ENCODE measurements at regions not wholly inside any gene's neighbourhood (a gene's known extent, or its start where the extent isn't known, plus 50 kb on each side); places are given as distances from the start of the nearest gene placed in this dataset.

- no peak overlapping the region for H3K4me3 ChIP-seq
- ATAC-seq, result no peak
- no peak overlapping the region for H3K9ac ChIP-seq (ENCODE audit: insufficient read depth in 1 of 2, low read depth in 2 of 2, low read length in 2 of 2)
- intact Hi-C loops (cut with micrococcal nuclease) (no loop called here), in situ Hi-C loops (cut with MboI) (no loop called here)
- BruUV-seq (replicated peaks), result no TSS peak
- H3K4me1 ChIP-seq (replicated peaks in 1 of 2; ENCODE audit: control insufficient read depth in 2 of 2, insufficient read depth in 2 of 2, low read length in 2 of 2), result no peaks in the 10 kb centered on the region
- H3K9me1 ChIP-seq (ENCODE audit: control insufficient read depth, insufficient read depth, low read length), result no peaks in the 10 kb centered on the region
- no peak overlapping the region for H2AFZ ChIP-seq (ENCODE audit: low read depth, low read length)
- CTCF ChIA-PET (ENCODE audit: low intra/inter-chr PET ratio), result no interaction called here
- no peaks in the 10 kb centered on the region for H3K9me3 ChIP-seq (replicated peaks; ENCODE audit: control insufficient read depth, insufficient read depth, low read depth, low read length)
- H3K27me3 ChIP-seq (ENCODE audit: control insufficient read depth in 2 of 2, insufficient read depth in 2 of 2, low read length in 2 of 2), result no peaks in the 10 kb centered on the region
- no peak for DNase-seq (ENCODE audit: extremely low read depth in 1 of 4, low spot score in 3 of 4)
- H3K4me2 ChIP-seq (ENCODE audit: insufficient read depth, low read length), result no peak overlapping the region
- H3K36me3 ChIP-seq (ENCODE audit: control insufficient read depth, insufficient read depth, low read length), result no peaks in the 10 kb centered on the region
- POLR2A ChIA-PET, result no interaction called here
- TF ChIP-seq GTF3C2 (IDR thresholded peaks at IDR 0.05; ENCODE audit: borderline replicate concordance, extremely low read depth, insufficient read length) (no peak), ZNF277 (CRISPR knock-in tag; IDR thresholded peaks at IDR 0.05; ENCODE audit: borderline replicate concordance) (no peak), SP2 (IDR thresholded peaks at IDR 0.05; ENCODE audit: extremely low read depth, low read depth, low read length, poor library complexity, severe bottlenecking) (no peak), SRSF3 (IDR thresholded peaks at IDR 0.05; ENCODE audit: insufficient read depth, low read length) (no peak), HDAC2 (IDR thresholded peaks at IDR 0.05) (no peak), FOXK1 (CRISPR knock-in tag; IDR thresholded peaks at IDR 0.05; ENCODE audit: borderline replicate concordance) (no peak), PTRF (tag; IDR thresholded peaks at IDR 0.05) (no peak), HLTF (IDR thresholded peaks at IDR 0.05) (no peak)
- TF ChIP-seq, protein P1, sequence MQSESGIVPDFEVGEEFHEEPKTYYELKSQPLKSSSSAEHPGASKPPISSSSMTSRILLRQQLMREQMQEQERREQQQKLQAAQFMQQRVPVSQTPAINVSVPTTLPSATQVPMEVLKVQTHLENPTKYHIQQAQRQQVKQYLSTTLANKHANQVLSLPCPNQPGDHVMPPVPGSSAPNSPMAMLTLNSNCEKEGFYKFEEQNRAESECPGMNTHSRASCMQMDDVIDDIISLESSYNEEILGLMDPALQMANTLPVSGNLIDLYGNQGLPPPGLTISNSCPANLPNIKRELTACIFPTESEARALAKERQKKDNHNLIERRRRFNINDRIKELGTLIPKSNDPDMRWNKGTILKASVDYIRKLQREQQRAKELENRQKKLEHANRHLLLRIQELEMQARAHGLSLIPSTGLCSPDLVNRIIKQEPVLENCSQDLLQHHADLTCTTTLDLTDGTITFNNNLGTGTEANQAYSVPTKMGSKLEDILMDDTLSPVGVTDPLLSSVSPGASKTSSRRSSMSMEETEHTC (IDR thresholded peaks at IDR 0.05), result no peak
- no peaks in the 10 kb centered on the region for H4K20me1 ChIP-seq (replicated peaks; ENCODE audit: control insufficient read depth, insufficient read depth, low read length)
- H3K27ac ChIP-seq (ENCODE audit: extremely low read depth, low read depth, low read length), result no peak overlapping the region
- FAIRE-seq, result no peak
- no peaks in the 10 kb centered on the region for H3K79me2 ChIP-seq (ENCODE audit: control insufficient read depth, insufficient read depth, low read length)
- WGBS (ENCODE audit: insufficient coverage, low coverage, missing lambda C conversion rate), result under 1% methylated on average over 8 of the region's 9 CpGs
Observed at GRCh38 chr2:220057916-220058315, 430.5 kb downstream of the SLC4A3 start.

Measured in K562 (cell line).